ENCODE measurements at regions not wholly inside any gene's neighbourhood (a gene's known extent, or its start where the extent isn't known, plus 50 kb on each side); places are given as distances from the start of the nearest gene placed in this dataset.

DNA sequence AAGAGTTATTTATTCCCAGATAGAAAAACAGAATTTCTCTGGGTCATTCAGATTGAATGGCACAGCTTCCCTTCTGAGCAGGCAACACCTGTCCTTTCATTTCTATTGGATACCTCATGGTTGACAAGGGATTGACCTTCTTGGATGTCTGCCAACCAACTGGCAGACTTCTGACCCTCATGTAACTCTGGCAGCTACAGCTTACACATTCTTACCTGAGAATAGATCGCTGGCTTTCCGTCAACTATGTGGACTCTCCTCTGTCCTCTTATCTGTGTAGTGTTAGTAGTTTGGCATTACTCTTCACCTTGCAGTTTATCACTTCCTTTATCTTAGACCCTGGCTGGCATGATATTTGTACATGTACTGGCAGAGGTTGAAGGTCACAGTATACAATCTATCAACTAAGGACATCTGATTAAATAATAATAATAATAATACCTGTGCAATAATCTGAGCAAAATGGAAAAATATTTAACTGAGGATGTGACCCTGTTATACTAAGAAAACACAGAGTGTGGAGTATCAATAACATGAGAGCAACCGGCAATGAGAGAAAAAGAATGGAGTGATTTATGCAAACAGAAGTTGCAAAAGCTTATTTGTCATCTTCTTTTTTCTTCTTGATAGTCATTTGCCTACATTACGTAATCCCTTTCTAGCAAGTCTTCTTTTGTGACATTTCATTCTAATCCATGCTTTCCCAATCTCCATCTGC, 1118.2 kb downstream of the ARAP2 start:
- no peaks in the 10 kb centered on the region for H3K27me3 ChIP-seq (ENCODE audit: control insufficient read depth in 1 of 2, insufficient read depth in 2 of 2, low read length in 2 of 2)
- H3K4me1 Mint-ChIP-seq (ENCODE audit: low read depth) = no peaks in the 10 kb centered on the region
- H3K4me3 ChIP-seq (ENCODE audit: low read length) = no peak overlapping the region
- POLR2A ChIA-PET = no interaction called here
- H3K27me3 Mint-ChIP-seq = no peaks in the 10 kb centered on the region
- peaks cover 0 to 6% of the 10 kb centered on the region in 2 experiments for H3K9me3 ChIP-seq (ENCODE audit: control insufficient read depth in 1 of 2, insufficient read depth in 1 of 2, low read length in 2 of 2)
- DNase-seq = no peak
- no peaks in the 10 kb centered on the region for H3K36me3 Mint-ChIP-seq (ENCODE audit: low read depth)
- H3K4me1 ChIP-seq (ENCODE audit: insufficient read depth, low read length) = no peaks in the 10 kb centered on the region
- no peaks in the 10 kb centered on the region for H3K36me3 ChIP-seq (ENCODE audit: insufficient read depth, low read length)
- H3K4me3 Mint-ChIP-seq = no peak overlapping the region
- peaks cover 10% of the 10 kb centered on the region for H3K9me3 Mint-ChIP-seq
- no peak overlapping the region for H3K27ac ChIP-seq (ENCODE audit: low read depth in 1 of 2, low read length in 2 of 2)
- TF ChIP-seq, protein P1, sequence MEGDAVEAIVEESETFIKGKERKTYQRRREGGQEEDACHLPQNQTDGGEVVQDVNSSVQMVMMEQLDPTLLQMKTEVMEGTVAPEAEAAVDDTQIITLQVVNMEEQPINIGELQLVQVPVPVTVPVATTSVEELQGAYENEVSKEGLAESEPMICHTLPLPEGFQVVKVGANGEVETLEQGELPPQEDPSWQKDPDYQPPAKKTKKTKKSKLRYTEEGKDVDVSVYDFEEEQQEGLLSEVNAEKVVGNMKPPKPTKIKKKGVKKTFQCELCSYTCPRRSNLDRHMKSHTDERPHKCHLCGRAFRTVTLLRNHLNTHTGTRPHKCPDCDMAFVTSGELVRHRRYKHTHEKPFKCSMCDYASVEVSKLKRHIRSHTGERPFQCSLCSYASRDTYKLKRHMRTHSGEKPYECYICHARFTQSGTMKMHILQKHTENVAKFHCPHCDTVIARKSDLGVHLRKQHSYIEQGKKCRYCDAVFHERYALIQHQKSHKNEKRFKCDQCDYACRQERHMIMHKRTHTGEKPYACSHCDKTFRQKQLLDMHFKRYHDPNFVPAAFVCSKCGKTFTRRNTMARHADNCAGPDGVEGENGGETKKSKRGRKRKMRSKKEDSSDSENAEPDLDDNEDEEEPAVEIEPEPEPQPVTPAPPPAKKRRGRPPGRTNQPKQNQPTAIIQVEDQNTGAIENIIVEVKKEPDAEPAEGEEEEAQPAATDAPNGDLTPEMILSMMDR (IDR thresholded peaks at IDR 0.05) = no peak
- no peak overlapping the region for H3K27ac Mint-ChIP-seq
- no peak for ATAC-seq (ENCODE audit: poor library complexity)
- CTCF ChIA-PET = no interaction called here
- intact Hi-C loops (cut with DNase I, micrococcal nuclease) = no loop called here

DNA sequence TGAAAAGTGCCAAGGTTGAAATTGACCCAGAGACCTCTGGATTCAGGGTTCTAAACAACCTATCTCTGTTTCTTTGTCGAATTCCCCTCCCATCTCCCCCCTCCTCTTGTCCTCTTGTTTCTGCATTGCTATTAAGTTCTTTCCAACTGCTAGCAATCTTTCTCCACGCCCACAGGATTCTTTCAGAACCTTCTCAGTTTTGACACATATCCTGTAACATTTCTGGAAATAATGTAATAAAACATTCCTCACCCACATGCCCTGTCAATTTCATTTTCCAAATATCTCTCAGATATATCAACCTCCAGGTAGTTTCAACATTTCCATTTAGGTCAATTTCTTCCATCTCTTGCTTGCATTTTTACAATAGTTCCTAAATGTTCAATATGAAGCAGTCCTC, 1105.9 kb downstream of the ARAP2 start:
- Mint-ChIP-seq H3K36me3 (ENCODE audit: low read depth) (no peaks in the 10 kb centered on the region), H3K9me3 (peaks cover 2% of the 10 kb centered on the region), H3K27ac (no peak overlapping the region), H3K27me3 (no peaks in the 10 kb centered on the region), H3K4me3 (no peak overlapping the region), H3K4me1 (ENCODE audit: low read depth) (no peaks in the 10 kb centered on the region)
- H3K36me3 ChIP-seq (ENCODE audit: insufficient read depth, low read length) = no peaks in the 10 kb centered on the region
- DNase-seq (no peak), ATAC-seq (ENCODE audit: poor library complexity) (no peak)
- H3K9me3 ChIP-seq (ENCODE audit: control insufficient read depth in 1 of 2, insufficient read depth in 1 of 2, low read length in 2 of 2) = peaks cover 0 to 3% of the 10 kb centered on the region in 2 experiments
- TF ChIP-seq, protein P1 (IDR thresholded peaks at IDR 0.05) = no peak
- no peak overlapping the region for H3K27ac ChIP-seq (ENCODE audit: low read depth in 1 of 2, low read length in 2 of 2)
- H3K4me3 ChIP-seq (ENCODE audit: low read length) = no peak overlapping the region
- H3K27me3 ChIP-seq (ENCODE audit: control insufficient read depth in 1 of 2, insufficient read depth in 2 of 2, low read length in 2 of 2) = no peaks in the 10 kb centered on the region
- ChIA-PET CTCF (no interaction called here), POLR2A (no interaction called here)
- intact Hi-C loops (cut with DNase I, micrococcal nuclease) = no loop called here
- H3K4me1 ChIP-seq (ENCODE audit: insufficient read depth, low read length) = no peaks in the 10 kb centered on the region

GRCh38 chr4:35147761-35148160, 1096.6 kb downstream of the ARAP2 start:
- Mint-ChIP-seq H3K9me3 (peaks cover 8% of the 10 kb centered on the region), H3K4me3 (no peak overlapping the region), H3K36me3 (ENCODE audit: low read depth) (no peaks in the 10 kb centered on the region), H3K4me1 (ENCODE audit: low read depth) (no peaks in the 10 kb centered on the region), H3K27ac (no peak overlapping the region), H3K27me3 (no peaks in the 10 kb centered on the region)
- Histone ChIP-seq H3K9me3 (ENCODE audit: control insufficient read depth in 1 of 2, insufficient read depth in 1 of 2, low read length in 2 of 2) (peaks cover 2 to 3% of the 10 kb centered on the region in 2 experiments), H3K4me1 (ENCODE audit: insufficient read depth, low read length) (no peaks in the 10 kb centered on the region), H3K4me3 (ENCODE audit: low read length) (no peak overlapping the region), H3K27me3 (ENCODE audit: control insufficient read depth in 1 of 2, insufficient read depth in 2 of 2, low read length in 2 of 2) (no peaks in the 10 kb centered on the region), H3K36me3 (ENCODE audit: insufficient read depth, low read length) (no peaks in the 10 kb centered on the region), H3K27ac (ENCODE audit: low read depth in 1 of 2, low read length in 2 of 2) (no peak overlapping the region)
- intact Hi-C loops (cut with DNase I, micrococcal nuclease) = no loop called here
- TF ChIP-seq, protein P1 (IDR thresholded peaks at IDR 0.05) = no peak
- ChIA-PET POLR2A (no interaction called here), CTCF (no interaction called here)
- DNase-seq (no peak), ATAC-seq (ENCODE audit: poor library complexity) (no peak)
